Stimulated activated CD4-positive, alpha-beta T cell treated with anti-CD3 and anti-CD28 coated beads, Interleukin-1b, Interleukin-23, amount 100 ng/mL, for 4 hours (primary cell): ENCODE measurements at regions not wholly inside any gene's neighbourhood (a gene's known extent, or its start where the extent isn't known, plus 50 kb on each side); places are given as distances from the start of the nearest gene placed in this dataset.

Source experiments
- DNase-seq, 2 donors: peaks; one replicate each; pipeline ENCODE4 v3.0.0-alpha.2; 2020; ENCODE audit warnings: low read depth in 2 of 2

DNA sequence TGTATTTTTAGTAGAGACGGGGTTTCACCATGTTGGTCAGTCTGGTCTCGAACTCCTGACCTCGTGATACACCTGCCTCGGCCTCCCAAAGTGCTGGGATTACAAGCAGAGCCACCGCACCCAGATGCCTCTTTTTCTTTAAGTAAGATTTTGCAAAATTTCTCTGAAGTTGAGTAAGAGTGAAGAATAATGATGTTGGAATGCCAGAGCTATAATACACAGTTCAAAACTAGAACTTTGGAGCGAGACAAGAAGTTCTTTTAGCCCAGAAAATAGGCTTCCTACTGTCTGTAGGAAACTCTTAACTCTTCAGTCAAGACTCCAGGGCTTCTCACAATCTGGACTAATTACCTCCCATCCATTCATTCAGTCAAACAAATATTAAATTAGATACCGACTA, 51.4 kb downstream of the MARCHF4 start:
- DNase-seq, result no peak

DNA sequence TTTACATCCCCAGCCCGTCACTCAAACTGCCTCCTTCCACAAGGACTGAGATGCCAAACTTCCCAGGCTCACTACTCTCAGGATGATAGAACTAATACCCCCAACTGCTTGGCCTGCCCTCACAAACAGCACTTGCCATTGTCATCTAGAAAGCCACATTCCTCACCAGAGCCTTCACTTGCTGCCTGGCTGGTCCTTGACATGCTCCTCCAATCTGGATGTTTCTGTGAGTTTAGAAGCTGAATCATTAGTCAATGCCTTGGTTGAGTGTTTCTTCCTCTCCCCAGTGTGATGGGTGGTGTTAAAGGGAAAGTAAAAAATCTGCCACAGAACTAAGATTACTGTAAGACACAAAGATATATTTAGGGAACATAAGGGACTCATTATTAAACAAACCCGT, 52.5 kb downstream of the MARCHF4 start:
- no peak for DNase-seq

DNA sequence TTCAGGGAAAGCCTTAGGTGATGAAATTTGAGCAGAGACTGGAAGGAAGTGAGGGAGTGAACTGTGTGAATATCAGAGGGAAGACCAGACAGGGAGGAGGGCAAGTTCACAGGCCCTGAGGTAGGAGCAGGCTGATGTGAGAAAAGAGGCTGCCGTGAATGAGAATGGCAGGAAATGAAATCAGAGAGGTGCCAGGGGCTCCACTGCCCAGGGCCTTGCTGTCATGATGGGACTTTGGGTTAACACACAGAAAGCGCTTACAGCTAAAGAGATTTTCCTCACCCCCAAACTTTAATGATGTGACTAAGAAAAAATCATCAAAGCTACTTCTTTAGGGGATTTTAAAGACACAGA, 53.8 kb downstream of the MARCHF4 start:
- DNase-seq, result no peak

DNA sequence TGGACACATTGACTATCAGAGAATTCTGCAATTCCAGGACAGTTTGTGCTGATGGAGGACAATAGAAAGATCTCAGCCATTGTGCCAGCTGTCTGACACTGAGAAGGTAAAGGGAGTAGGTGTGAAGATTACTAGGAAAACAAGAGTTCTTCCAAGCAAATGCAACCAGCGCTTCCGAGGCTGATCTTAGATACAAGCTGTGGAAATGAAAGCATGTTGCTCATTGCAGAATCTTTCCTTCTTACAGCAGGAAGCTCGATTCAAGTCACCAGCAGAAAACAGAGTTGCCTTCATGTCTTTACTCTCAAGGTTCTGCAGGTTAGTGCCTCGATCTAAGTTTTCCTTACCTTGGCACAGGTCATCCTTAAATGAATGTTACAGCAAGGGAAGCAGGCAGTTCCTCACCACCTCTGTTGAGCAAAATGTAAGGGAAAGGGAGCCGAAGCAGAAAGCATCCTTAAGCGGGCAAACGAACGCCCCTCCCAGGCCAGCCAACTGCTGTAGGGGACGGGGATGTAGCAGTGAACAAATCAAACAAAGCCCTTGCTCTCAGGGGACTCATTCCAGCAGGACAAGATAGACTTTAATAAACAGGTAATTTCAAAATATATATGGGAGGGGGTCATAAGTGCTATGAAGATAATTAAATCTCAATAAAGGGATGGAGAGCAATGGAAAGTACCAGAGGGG, 54.3 kb downstream of the MARCHF4 start:
- DNase-seq, result no peak

DNA sequence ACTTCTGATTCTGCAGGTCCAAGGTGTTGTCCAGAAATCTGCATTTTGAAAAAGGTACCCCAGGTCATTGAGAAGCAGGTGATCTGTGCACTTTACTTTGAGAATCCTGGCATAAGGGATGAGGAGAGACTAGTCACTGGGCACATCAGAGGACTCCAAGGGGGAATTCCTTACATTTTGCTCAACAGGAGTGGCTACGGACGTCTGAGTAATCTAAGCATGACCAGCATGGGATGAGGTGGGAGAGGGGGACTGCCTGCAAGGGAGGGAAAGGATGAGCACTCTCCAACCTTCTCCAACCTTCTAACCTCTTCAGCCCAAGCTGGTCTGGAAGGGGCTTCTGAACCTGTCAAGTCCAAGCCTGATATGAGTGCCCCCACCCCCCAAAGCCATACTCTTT, 55.5 kb downstream of the MARCHF4 start:
- no peak for DNase-seq

DNA sequence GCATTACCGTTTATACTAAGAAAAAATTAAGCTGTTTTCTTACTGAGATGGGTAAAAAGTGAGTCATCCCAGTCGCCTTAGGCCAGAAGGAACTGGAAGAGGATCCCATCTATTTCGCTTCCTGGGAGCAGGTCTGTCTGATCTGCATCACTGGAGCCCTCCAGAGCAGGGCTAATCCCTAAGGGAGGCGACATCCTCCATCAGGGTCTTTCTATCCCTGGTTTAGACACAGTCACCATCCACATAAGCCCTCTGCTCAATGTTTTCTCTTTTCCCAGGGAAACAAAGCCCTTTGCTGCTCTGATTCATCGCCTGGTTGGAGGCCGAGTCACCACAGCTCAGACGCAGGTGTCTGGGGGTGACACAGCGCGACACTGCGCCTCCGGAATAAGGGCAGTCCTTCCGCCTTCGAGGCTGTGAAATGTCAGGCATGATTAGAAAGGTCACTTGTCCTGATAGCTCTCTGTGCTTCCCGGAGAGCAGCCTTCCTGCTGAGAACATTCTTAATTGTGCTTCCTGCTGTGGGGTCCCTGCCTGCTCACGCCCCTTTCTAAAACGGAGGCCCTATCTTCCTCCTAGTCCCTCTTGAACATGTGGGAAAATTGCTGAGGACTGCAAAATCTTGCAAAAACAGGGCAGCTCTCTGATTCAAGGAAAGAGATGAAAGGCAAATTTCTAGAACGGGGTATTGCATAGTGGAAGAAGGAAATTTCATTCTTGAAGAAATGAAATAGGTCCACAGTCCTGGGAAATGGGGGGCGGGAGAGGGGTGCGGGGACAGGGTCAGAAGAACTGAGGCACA, 56.3 kb downstream of the MARCHF4 start:
- no peak for DNase-seq

DNA sequence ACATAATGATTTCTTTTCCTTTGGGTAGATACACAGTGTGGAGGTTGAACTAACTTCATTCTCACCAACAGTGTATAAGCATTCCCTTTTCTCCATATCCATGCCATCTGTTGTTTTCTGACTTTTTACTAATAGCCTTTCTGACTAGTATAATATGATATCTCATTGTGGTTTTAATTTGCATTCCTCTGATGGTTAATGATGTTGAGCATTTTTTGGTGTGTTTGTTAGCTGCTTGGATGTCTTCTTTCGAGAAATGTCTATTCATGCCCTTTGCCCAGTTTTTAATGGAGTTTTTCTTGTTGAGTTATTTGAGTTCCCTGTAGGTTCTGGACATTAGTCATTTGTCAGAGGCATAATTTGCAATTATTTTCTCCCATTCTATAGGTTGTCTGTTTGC, 59.8 kb downstream of the MARCHF4 start:
- no peak for DNase-seq

DNA sequence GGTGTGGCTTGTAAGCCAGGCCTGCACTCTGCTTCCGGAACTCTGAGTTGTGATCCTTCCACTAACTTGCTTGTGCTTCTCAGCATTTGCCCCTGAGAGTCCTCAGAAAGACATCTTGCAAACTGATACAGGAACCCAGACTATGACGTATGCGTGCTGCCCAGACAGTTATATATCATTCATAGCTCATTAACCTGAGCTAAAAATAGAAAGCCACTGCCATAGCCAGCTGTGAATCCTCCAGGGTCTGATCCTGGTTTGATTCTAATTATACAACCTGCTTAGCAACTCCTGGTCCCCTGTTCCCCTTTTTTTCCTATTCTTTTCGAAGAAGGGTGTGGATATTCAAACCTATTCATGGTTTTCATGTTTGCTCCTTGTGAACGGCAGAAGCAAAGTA, 63.7 kb downstream of the MARCHF4 start:
- DNase-seq, result no peak

DNA sequence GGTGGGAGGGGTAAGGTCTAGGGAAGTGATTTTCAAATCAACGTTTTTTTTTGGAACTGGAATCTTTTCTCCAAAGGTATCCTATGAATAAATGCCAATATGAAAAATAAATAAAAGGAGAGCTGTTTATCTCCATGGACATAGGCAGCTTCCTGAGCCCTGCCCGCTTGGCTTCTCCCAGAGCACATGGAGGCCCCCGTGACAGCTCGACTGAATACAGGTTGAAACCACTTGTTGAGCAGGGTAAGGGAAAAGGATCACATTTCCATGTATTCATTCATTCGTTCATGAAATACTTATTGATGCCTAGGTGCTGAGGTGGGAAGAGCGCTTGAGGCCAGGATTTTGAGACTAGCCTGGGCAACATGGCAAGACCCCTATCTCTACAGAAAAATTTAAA, 64.8 kb downstream of the MARCHF4 start:
- no peak for DNase-seq

DNA sequence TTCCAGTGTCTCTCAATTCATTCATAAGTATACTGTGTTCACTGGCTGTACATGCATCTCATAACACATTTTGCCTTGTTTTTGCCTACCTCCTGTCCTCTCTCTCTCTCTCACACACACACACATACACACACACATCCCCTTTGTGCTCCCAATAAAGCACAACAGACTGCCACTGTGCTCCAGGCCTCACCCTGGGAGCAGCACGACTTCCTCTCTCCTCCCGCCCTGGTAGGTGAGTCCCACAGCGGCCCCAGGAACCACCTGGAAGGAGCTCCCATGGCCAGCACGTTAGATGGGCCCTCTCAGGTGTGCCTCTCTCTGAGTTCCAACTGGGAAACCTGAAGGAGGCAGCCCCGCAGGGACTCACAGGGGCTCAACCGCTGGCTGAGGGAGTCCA, 65.4 kb downstream of the MARCHF4 start:
- no peak for DNase-seq

DNA sequence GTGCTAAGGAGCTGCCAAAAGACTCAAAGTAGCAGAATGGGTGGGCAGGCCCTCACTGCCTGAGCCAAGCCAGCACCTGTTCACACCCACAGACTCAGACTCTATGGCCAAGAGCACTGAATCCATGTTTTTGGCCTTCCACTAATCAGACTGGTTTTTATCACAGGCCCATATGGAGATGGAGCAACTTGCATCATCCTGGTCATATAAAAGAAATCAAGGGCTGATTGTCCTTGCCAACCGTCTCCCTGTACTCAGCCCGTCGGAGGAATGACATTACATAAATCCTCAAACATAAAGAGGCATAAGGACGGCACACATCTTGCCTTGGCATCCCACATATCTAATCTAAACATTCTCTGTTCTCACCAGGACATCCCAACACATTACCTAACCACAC, 66.7 kb downstream of the MARCHF4 start:
- DNase-seq, result no peak

DNA sequence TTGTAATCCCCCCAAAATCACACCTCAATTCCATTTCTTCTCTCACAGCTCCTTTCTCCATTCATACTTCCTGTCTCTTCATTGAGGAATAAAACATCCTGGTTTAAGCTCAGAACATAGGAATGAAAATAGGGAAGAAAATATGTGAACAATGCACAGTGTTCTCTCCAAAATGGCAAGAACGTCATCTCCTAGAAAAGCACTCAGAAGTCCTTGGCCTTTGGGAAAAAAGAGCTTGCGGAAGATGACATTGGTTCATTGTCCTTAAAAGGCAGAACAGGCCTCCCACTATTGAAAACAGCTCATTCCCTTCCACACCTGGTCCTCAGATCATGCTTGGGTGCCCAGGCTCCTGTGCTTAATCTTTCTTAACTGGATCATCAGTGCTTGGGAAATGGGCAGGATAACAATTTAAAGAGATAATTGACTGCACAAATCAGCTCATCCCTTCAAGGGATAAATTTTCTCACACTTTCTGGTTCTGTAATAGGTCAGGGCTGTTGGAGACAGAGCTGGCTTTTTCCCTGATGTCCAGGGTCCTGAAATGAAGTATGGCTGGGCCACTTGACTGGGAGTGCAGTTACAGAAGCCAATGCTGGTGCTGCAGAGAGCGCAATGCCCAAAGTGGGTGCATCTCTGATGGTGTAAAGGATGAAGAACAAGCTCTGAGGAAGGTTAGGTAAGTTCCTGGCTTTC, 69.2 kb downstream of the MARCHF4 start:
- no peak for DNase-seq

DNA sequence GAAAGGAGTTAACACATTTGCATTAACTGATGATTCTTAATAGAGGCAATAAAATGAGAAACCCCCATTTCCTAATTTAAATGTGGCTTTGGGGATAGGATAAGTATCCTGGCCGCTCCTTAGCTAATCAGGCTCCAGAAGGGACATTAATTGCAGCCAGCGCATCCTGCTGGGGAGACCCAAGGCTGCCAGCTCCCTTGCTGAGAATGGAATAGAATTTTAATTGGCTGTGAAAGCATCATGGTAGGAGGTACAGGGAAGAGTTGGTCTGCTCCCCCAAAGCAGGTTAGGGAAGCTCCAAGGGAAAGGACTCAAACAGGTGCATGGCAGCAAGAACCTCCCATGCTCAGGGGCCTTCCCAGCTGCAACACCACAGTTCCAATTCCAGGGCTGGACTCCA, 71.4 kb downstream of the MARCHF4 start:
- DNase-seq, result no peak

DNA sequence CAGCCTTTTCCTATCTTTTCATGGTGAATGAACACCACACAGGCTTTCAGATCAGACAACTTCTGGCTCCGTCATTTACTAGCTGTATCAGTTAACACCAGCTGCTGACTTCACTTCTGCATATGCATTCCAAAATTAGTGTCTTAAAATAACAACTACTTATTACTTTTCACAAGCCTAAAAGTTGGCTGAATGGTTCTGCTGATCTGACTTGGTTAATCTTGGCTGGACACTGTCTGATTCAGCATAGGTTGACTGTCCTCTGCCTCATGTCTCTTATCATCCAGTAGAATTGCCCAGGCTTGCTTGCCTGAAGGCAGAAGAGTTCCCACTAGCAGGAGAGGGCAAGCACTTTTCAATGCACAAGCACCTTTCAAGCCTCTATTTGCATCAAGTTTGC, 72.7 kb downstream of the MARCHF4 start:
- DNase-seq, result no peak

DNA sequence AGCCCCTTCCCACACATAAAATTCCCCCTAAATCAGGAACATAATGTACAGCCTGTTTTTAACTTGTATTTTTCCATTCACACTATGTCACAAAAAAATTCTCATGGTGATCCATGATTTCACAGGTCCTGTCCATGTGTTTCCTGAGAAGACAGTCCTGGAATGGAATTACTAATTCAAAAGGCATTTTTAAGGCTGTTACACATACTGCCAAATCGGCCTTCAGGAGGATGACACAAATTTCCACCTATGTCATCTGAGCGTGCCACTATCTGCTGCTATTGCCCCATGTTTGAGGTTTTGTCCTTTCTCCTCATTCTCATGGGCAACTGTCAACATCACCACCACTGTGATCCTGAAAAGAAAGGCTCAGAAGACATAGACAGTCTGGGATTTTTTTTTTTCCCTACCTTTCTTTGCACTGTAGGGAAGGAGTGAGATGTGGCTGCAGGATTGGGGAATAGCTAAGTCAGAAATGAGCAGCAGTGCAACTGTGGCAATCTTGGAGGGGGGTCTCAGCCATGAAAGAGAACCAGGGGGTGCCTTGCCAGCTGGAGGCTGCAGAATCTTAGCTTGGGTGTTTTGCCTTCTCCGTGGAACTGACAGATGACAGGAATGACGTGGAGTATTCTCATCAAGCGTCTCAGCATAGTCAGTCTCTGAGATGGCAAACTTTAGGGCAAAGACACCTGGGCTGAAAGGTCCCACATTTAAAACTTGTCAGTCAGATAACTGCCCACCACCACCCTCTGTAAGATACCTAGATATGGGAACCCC, 73.4 kb downstream of the MARCHF4 start:
- no peak for DNase-seq

DNA sequence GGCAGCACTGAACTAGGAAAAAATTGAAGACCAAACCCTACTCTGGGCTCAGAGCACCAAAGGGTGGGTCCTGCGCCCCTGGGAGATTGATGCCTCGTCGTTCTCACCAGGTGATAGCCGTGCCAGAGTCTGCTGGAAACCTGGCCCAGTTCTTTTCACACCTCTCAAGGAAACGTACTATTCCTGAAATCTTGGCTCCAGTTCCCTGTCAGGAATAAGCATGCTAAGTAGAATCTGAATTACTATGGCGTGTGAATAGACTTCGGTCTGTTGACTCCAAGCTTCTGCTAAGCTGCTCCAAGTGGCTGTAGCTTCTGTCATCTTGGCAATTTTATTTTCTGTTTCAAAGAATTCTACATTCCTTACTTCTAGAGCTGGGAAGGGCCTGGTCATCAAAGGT, 75.4 kb downstream of the MARCHF4 start:
- no peak for DNase-seq

DNA sequence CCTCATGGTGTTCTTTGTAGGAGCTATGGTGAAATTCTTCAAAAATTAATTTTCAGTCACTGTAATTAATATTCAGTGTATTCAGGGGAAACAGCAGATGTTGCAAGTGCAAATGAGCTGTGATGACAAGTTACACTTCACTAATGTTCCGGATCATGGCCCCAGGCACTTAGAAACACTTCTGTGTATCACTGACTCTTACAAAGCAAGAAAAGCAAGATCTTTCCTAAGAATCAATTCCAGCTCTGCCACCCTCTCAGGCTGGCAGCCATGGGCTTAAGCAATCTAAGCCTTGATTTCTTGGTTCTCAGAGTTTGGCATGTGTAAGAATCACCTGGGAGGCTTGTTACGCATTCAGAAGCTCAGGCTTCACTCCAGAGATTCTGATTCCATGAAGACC, 78.0 kb downstream of the MARCHF4 start:
- DNase-seq, result no peak

DNA sequence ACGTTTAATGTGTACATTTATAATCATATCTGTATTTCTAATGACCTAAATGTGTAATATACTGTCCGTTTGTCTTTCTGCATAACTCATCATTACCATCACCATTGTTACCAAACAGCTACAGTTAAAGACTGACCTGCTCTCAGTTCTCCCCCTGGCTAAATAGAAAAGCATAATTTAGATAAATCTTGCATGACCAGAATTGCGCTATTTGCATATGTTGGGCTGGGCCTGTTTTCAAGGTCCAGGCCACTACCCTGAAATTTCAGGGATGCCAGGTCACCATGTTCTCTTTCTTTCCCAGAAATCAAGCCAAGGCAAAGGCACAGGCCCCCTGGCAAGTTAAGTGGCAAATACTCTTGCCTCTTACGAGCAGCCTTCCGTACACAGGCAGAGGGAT, 78.4 kb downstream of the MARCHF4 start:
- no peak for DNase-seq

DNA sequence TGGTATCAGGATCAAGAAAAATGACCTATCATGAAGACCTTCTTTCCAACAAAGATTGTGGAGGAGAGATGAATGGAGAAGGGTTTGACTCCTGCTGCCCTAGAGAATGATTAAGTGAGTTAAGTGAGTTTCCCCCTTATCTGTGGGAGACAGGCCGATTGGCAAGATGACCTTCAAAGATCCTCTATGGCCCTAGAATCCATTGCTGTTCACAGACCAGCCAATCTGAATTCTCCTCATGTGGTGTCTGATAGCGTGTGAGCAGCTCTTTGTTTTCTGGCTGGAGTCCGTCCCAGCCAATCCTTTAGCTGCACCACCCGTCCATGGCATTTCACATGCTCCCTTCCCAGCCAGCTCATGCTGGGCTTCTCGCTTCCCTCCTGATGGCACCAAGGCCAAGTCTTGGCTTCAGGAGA, 79.4 kb downstream of the MARCHF4 start:
- DNase-seq, result no peak

DNA sequence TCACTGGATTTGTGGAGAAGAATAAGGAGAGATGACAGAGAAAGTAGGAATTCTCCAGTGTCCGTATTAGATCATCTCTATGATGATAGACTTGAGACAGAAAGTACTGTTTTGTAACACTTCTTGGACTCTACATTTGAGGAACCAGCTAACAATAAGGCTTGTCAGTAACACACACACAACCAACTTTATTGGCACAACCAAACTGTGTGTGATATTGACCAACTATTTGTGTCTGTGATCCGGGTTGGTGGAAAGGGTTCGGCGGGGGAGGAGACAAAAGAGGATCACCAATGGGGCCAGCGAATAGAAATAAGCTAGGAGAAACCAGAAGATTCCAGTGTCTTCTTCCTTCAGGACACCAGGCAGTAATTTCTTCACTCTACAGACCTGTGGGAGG, 79.8 kb downstream of the MARCHF4 start:
- no peak for DNase-seq

DNA sequence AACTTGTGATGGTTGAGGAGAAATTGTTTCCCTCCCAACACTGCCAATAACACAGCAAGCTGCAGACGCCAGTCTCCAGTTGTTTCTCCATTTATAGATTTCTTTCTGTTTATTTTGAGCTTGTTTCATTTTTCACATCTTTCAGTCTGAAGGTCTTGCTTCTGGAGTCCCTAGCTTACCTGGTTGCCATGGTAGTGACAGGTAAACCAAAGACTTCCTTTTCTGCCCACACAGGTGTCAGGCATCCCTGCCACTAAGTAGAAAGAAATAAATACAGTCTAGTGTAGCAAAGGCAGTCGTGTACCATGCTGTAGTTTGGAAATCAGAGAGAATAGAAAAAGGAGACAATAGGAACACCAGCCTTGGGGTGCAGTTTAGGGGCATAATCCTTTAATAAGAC, 82.8 kb downstream of the MARCHF4 start:
- DNase-seq, result no peak

DNA sequence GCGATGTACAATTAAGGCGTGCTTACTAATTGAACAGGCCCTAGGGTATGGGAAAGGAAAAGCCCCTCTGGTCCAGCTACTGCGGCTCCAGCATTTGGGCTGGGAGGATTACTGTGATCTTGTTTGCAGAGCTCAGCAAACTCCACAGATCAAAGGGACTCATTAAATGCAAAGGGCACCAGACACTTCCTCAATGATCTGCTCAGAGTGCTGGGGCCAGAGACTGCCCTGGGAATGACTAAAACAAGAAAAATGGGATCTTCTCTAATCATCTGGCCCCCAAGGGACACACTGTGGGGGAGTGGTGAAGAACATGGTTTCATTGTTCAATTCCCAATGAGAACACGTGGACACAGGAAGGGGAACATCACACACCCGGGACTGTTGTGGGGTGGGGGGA, 85.0 kb downstream of the MARCHF4 start:
- no peak for DNase-seq
